Transverse colon (tissue), 4 donors: ENCODE measurements at regions not wholly inside any gene's neighbourhood (a gene's known extent, or its start where the extent isn't known, plus 50 kb on each side); places are given as distances from the start of the nearest gene placed in this dataset.

Experiments
- DNase-seq: peaks from one replicate; pipeline ENCODE4 v3.0.0-alpha.2; 2019
- H3K27ac ChIP-seq, 4 donors: fragments of 200-600 bp; sonication (generic); 2 replicates each; pipeline ENCODE4 v1.5.1; 2016 to 2018; ENCODE audit warnings: inconsistent platforms in 4 of 4
- H3K27me3 ChIP-seq: fragments of 200-600 bp; sonication (generic); 2 replicates; pipeline ENCODE4 v1.5.1; 2017; ENCODE audit warnings: inconsistent platforms
- H3K36me3 ChIP-seq, 4 donors: fragments of 200-600 bp; sonication (generic); 2 replicates each; pipeline ENCODE4 v1.5.1; 2017 to 2019; ENCODE audit warnings: inconsistent platforms in 4 of 4
- H3K4me1 ChIP-seq, 4 donors: fragments of 200-600 bp; sonication (generic); 2 replicates each; pipeline ENCODE4 v1.5.1; 2017 to 2020; ENCODE audit warnings: inconsistent platforms in 4 of 4
- H3K4me3 ChIP-seq, 4 donors: fragments of 200-600 bp; sonication (generic); 1 replicate in 1 of 4; 2 replicates in 3 of 4; pipeline versions ENCODE4 v1.5.1 to v1.6.1; 2017 to 2019; ENCODE audit warnings: inconsistent platforms in 4 of 4
- H3K9me3 ChIP-seq, 2 donors: fragments of 200-600 bp; sonication (generic); 2 replicates each; pipeline ENCODE4 v1.5.1; 2017 to 2019; ENCODE audit warnings: inconsistent platforms in 2 of 2
- CTCF ChIP-seq, 5 experiments: fragments of 200-600 bp in 3 of 5; fragments of 450-650 bp in 2 of 5; sonication (generic) in 3 of 5; IDR thresholded peaks; 1 replicate in 2 of 5; 2 replicates in 3 of 5; pipeline ENCODE4 v1.5.1; 2016 to 2017; ENCODE audit warnings: antibody characterized with exemption in 5 of 5, inconsistent platforms in 3 of 5, mild to moderate bottlenecking in 2 of 5, moderate library complexity in 1 of 5
- EP300 ChIP-seq: sonication (generic); formaldehyde crosslinking; IDR thresholded peaks from one replicate; pipeline ENCODE4 v1.6.1; 2017; ENCODE audit warnings: antibody characterized with exemption, low read depth
- POLR2A ChIP-seq: fragments of 450-650 bp; IDR thresholded peaks from one replicate; pipeline ENCODE4 v1.6.1; 2016; ENCODE audit warnings: antibody characterized with exemption, mild to moderate bottlenecking, moderate library complexity
- POLR2AphosphoS5 ChIP-seq, 3 donors: sonication (generic); formaldehyde crosslinking; IDR thresholded peaks; one replicate each; pipeline ENCODE4 v1.6.1; 2016; ENCODE audit warnings: antibody characterized with exemption in 3 of 3
- WGBS, 2 donors: methylation state at CpG; one replicate each; pipeline ENCODE4 v1.1.5; 2018; ENCODE audit warnings: low coverage in 1 of 2; 5-methylcytosine and 5-hydroxymethylcytosine counted together
- in situ Hi-C, 4 donors: fragments of 200-750 bp; cut with MboI; loops; one replicate each; pipeline versions ENCODE4 v1.15.0 to v1.15.1; 2017; ENCODE audit warnings: low sequenced_read_pairs in 3 of 4, low pct_ligation_motif_present in 1 of 4, low pct_unique_long_range_greater_than_20kb in 1 of 4
- intact Hi-C: fragments of 100-400 bp; cut with DNase I; formaldehyde crosslinking; loops from one replicate; pipeline ENCODE4 v1.15.1; 2023; ENCODE audit warnings: low total_unique reads

GRCh38 chr1:199075792-199076191 is 437.0 kb downstream of the PTPRC start:
- H3K4me1 ChIP-seq = no peaks in the 10 kb centered on the region
- DNase-seq = no peak
- TF ChIP-seq POLR2A (no peak), POLR2AphosphoS5 (IDR thresholded peaks at IDR 0.05) (no peak), CTCF (IDR thresholded peaks at IDR 0.05) (no peak), EP300 (no peak)
- no peaks in the 10 kb centered on the region for H3K9me3 ChIP-seq
- intact Hi-C loops (no loop called here), in situ Hi-C loops (no loop called here)
- no peak overlapping the region for H3K27ac ChIP-seq
- no peaks in the 10 kb centered on the region for H3K27me3 ChIP-seq
- WGBS, 2 donors = 87% methylated on average over 2 of the region's 2 CpGs; no CpG with 5 or more reads in 1 of the 2 donors
- H3K4me3 ChIP-seq = no peak overlapping the region
- H3K36me3 ChIP-seq = no peaks in the 10 kb centered on the region

GRCh38 chr1:199079994-199080393 is 441.2 kb downstream of the PTPRC start:
- in situ Hi-C loops = no loop called here
- TF ChIP-seq CTCF (IDR thresholded peaks at IDR 0.05) = no peak

GRCh38 chr1:199081739-199082138 is 442.9 kb downstream of the PTPRC start:
- H3K36me3 ChIP-seq = no peaks in the 10 kb centered on the region
- no peak overlapping the region for H3K4me3 ChIP-seq
- TF ChIP-seq CTCF (IDR thresholded peaks at IDR 0.05) (no peak), EP300 (no peak), POLR2A (no peak)
- no peak for DNase-seq
- no peaks in the 10 kb centered on the region for H3K4me1 ChIP-seq
- H3K9me3 ChIP-seq = no peaks in the 10 kb centered on the region
- in situ Hi-C loops (no loop called here), intact Hi-C loops (no loop called here)
- H3K27me3 ChIP-seq = no peaks in the 10 kb centered on the region
- no peak overlapping the region for H3K27ac ChIP-seq

More at GRCh38 chr1:199079994-199080393, 441.2 kb downstream of the PTPRC start:
- 85 to 94% methylated on average over 1 of the region's 1 CpG for WGBS, 2 donors
- H3K9me3 ChIP-seq = no peaks in the 10 kb centered on the region
- H3K4me1 ChIP-seq = no peaks in the 10 kb centered on the region
- intact Hi-C loops = no loop called here
- H3K27me3 ChIP-seq = no peaks in the 10 kb centered on the region
- no peak overlapping the region for H3K27ac ChIP-seq
- no peak overlapping the region for H3K4me3 ChIP-seq
- H3K36me3 ChIP-seq = no peaks in the 10 kb centered on the region
- DNase-seq = no peak

GRCh38 chr1:199082778-199083389 is 444.0 kb downstream of the PTPRC start:
- 89 to 92% methylated on average over 3 to 5 of the region's 5 CpGs for WGBS, 2 donors
- no peak overlapping the region for H3K4me3 ChIP-seq
- TF ChIP-seq CTCF (IDR thresholded peaks at IDR 0.05) = no peak
- TF ChIP-seq POLR2A = no peak
- TF ChIP-seq EP300 = no peak
- TF ChIP-seq POLR2AphosphoS5 (IDR thresholded peaks at IDR 0.05) = no peak
- in situ Hi-C loops (no loop called here), intact Hi-C loops (no loop called here)
- no peaks in the 10 kb centered on the region for H3K36me3 ChIP-seq
- H3K27ac ChIP-seq = no peak overlapping the region
- no peaks in the 10 kb centered on the region for H3K9me3 ChIP-seq
- no peaks in the 10 kb centered on the region for H3K27me3 ChIP-seq
- no peaks in the 10 kb centered on the region for H3K4me1 ChIP-seq
- no peak for DNase-seq
